ENCODE measurements at regions not wholly inside any gene's neighbourhood (a gene's known extent, or its start where the extent isn't known, plus 50 kb on each side); places are given as distances from the start of the nearest gene placed in this dataset.

DNA sequence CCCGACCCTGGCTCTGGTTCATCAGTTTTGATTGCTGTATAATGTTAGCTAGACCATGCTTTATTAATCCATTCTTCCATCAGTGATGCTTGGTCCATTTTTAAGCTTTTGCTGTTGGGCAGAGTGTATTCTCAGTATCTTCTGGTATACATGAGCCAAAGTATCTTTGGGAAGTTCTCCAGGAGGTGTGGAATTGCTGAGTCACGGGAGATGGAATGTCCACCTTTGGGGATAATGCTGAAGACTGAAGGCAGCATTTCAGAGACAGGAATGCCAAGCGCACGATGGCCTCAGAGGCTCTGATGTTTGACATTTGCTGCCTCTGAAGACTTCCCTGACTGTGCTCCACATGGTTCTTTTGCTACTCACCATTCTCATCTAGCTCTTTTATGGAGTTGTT, 266.3 kb upstream of the KAZN start:
- POLR2A ChIA-PET, result no interaction called here
- DNase-seq (ENCODE audit: low read depth, low spot score), result no peak
- no peak overlapping the region for H3K4me3 ChIP-seq (ENCODE audit: low read depth, low read length)
- no peak for TF ChIP-seq CTCF (IDR thresholded peaks at IDR 0.05; ENCODE audit: insufficient read depth, low read length, missing control alignments)
- CTCF ChIA-PET, result no interaction called here

DNA sequence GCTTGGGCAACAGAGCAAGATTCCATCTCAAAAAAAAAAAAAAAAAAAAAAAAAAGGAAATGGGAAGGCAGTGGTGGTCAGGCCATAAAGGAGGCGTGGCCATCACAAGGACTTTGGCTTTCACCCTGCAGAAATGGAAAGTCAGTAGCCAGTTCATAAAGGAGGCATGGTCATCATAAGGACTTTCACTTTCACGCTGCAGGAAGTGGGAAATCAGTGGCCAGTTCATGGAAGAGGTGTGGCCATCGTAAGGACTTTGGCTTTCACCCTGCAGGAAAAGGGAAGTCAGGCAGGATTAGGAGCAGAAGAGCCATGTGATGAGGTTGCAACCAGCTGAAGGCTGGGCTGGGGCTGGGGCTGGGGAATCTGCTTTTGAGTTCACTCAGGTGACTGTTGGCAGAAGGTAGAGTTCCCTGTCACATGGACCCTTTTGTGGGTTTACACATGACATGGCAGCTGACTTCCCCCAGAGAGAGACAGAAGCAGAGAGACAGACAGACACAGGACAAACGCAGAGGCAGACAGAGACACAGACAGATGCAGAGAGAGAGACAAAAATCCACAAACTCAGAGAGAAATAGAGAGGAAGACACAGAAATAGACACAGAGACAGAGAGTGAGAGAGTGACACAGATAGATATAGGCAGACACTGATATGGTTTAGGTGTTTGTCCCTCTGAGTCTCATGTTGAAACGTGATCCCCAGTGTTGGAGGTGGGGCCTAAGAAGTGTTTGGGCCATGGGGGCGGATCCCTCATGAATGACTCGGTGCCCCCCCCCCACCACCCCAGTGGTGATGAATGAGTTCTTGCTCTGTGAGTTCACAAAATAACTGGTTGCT, 263.9 kb upstream of the KAZN start:
- CTCF ChIA-PET, result no interaction called here

GRCh38 chr1:14338509-14338908, 260.0 kb upstream of the KAZN start:
- CTCF ChIA-PET, result no interaction called here
- H3K4me3 ChIP-seq (ENCODE audit: low read depth, low read length), result no peak overlapping the region
- TF ChIP-seq CTCF (IDR thresholded peaks at IDR 0.05; ENCODE audit: insufficient read depth, low read length, missing control alignments), result no peak
- DNase-seq (ENCODE audit: low read depth, low spot score), result no peak
- POLR2A ChIA-PET, result no interaction called here

More for the DNA sequence above, 263.9 kb upstream of the KAZN start:
- POLR2A ChIA-PET, result no interaction called here
- no peak overlapping the region for H3K4me3 ChIP-seq (ENCODE audit: low read depth, low read length)
- no peak for TF ChIP-seq CTCF (IDR thresholded peaks at IDR 0.05; ENCODE audit: insufficient read depth, low read length, missing control alignments)
- no peak for DNase-seq (ENCODE audit: low read depth, low spot score)

- no peak for DNase-seq (ENCODE audit: low read depth, low spot score)
- POLR2A ChIA-PET, result no interaction called here
- CTCF ChIA-PET, result no interaction called here
- H3K4me3 ChIP-seq (ENCODE audit: low read depth, low read length), result no peak overlapping the region
- TF ChIP-seq CTCF (IDR thresholded peaks at IDR 0.05; ENCODE audit: insufficient read depth, low read length, missing control alignments), result no peak
Measured at GRCh38 chr1:14339288-14339687, 259.2 kb upstream of the KAZN start.

- CTCF ChIA-PET, result no interaction called here
- POLR2A ChIA-PET, result no interaction called here
- TF ChIP-seq CTCF (IDR thresholded peaks at IDR 0.05; ENCODE audit: insufficient read depth, low read length, missing control alignments), result no peak
- H3K4me3 ChIP-seq (ENCODE audit: low read depth, low read length), result no peak overlapping the region
- no peak for DNase-seq (ENCODE audit: low read depth, low spot score)
Measured at GRCh38 chr1:14340002-14340785, 258.3 kb upstream of the KAZN start.

GRCh38 chr1:14341147-14341546, 257.3 kb upstream of the KAZN start:
- no peak for TF ChIP-seq CTCF (IDR thresholded peaks at IDR 0.05; ENCODE audit: insufficient read depth, low read length, missing control alignments)
- no peak overlapping the region for H3K4me3 ChIP-seq (ENCODE audit: low read depth, low read length)
- ChIA-PET POLR2A (no interaction called here), CTCF (no interaction called here)
- DNase-seq (ENCODE audit: low read depth, low spot score), result no peak
